Inflammatory macrophage (primary cell): ENCODE measurements at regions not wholly inside any gene's neighbourhood (a gene's known extent, or its start where the extent isn't known, plus 50 kb on each side); places are given as distances from the start of the nearest gene placed in this dataset.
A peak's percentile ranks its signal among the peaks of the same experiment; 100 is the strongest.

Experiments used
- DNase-seq, 2 donors: peaks; one replicate each; pipeline ENCODE4 v3.0.0-alpha.2; 2020 to 2022

GRCh38 chr4:159445692-159446091 lies 342.8 kb downstream of the RAPGEF2 start:
- DNase-seq: no peak

- DNase-seq: peak; percentile 69 to 73
These were observed 343.5 kb downstream of the RAPGEF2 start for GRCh38 chr4:159446266-159446976.

GRCh38 chr4:159447296-159447695 lies 344.4 kb downstream of the RAPGEF2 start:
- DNase-seq: no peak

GRCh38 chr4:159451006-159451405 lies 348.1 kb downstream of the RAPGEF2 start:
- no peak for DNase-seq

GRCh38 chr4:159455675-159456237 lies 352.9 kb downstream of the RAPGEF2 start:
- DNase-seq: peak; percentile 31 to 35

- no peak for DNase-seq
These were observed 357.5 kb downstream of the RAPGEF2 start for GRCh38 chr4:159460371-159460770.

GRCh38 chr4:159463235-159463634 lies 360.4 kb downstream of the RAPGEF2 start:
- DNase-seq: no peak

GRCh38 chr4:159464302-159464701 lies 361.4 kb downstream of the RAPGEF2 start:
- no peak for DNase-seq

- DNase-seq: no peak
These were observed 374.0 kb downstream of the RAPGEF2 start for GRCh38 chr4:159476886-159477285.

- no peak for DNase-seq
These were observed 377.9 kb downstream of the RAPGEF2 start for GRCh38 chr4:159480826-159481225.

- no peak for DNase-seq
These were observed 379.1 kb downstream of the RAPGEF2 start for GRCh38 chr4:159481936-159482335.

GRCh38 chr4:159483110-159483781 lies 380.4 kb downstream of the RAPGEF2 start:
- DNase-seq: no peak

GRCh38 chr4:159483782-159484741 lies 381.2 kb downstream of the RAPGEF2 start:
- no peak for DNase-seq

- no peak for DNase-seq
These were observed 382.0 kb downstream of the RAPGEF2 start for GRCh38 chr4:159484864-159485263.

- DNase-seq: peak; percentile 46 to 59
These were observed 384.4 kb downstream of the RAPGEF2 start for GRCh38 chr4:159487284-159487747.

GRCh38 chr4:159489646-159490045 lies 386.8 kb downstream of the RAPGEF2 start:
- no peak for DNase-seq

GRCh38 chr4:159495515-159496236 lies 392.8 kb downstream of the RAPGEF2 start:
- DNase-seq: no peak

GRCh38 chr4:159496248-159496647 lies 393.4 kb downstream of the RAPGEF2 start:
- DNase-seq: no peak

- no peak for DNase-seq
These were observed 395.1 kb downstream of the RAPGEF2 start for GRCh38 chr4:159497936-159498335.

GRCh38 chr4:159498446-159499115 lies 395.7 kb downstream of the RAPGEF2 start:
- no peak for DNase-seq

GRCh38 chr4:159500861-159501260 lies 398.0 kb downstream of the RAPGEF2 start:
- no peak for DNase-seq
